ENCODE measurements at regions not wholly inside any gene's neighbourhood (a gene's known extent, or its start where the extent isn't known, plus 50 kb on each side); places are given as distances from the start of the nearest gene placed in this dataset.

DNA sequence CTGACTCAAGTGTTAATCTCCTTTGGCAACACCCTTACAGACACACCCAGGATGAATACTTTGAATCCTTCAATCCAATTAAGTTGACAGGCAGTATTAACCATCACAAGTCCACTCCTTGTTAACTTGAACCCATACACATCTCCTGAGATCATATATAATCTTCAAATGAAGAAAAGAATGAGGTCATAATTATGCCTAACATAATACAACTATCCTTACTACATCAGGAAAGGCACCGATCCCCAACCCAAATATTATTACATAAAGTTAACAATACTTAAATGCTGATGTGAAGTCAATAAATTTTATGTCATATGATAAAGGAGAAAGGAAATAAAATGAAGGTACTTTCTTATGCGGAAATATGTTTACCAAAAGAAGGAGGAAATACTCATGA is 649.9 kb downstream of the KCNJ2 start:
- H3K36me3 Mint-ChIP-seq (ENCODE audit: insufficient read depth, unreplicated experiment) = no peaks in the 10 kb centered on the region
- BruUV-seq (replicated peaks) = no TSS peak
- H3K4me3 Mint-ChIP-seq (ENCODE audit: unreplicated experiment) = no peak overlapping the region
- POLR2A ChIA-PET = interaction anchor here (0.7 kb wide), 1 partner anchor 1497 kb away, joined by 5 read pairs; no protein-coding TSS in a partner anchor
- no peak for DNase-seq (ENCODE audit: unreplicated experiment)
- no peaks in the 10 kb centered on the region for H3K27me3 Mint-ChIP-seq (ENCODE audit: insufficient read depth, unreplicated experiment)
- intact Hi-C loops (cut with micrococcal nuclease) = no loop called here
- H3K9me3 Mint-ChIP-seq (ENCODE audit: unreplicated experiment) = peaks cover 17% of the 10 kb centered on the region
- H3K27ac Mint-ChIP-seq (ENCODE audit: low read depth, unreplicated experiment) = no peak overlapping the region
- no peaks in the 10 kb centered on the region for H3K4me1 Mint-ChIP-seq (ENCODE audit: insufficient read depth, unreplicated experiment)
- TF ChIP-seq, protein P1, sequence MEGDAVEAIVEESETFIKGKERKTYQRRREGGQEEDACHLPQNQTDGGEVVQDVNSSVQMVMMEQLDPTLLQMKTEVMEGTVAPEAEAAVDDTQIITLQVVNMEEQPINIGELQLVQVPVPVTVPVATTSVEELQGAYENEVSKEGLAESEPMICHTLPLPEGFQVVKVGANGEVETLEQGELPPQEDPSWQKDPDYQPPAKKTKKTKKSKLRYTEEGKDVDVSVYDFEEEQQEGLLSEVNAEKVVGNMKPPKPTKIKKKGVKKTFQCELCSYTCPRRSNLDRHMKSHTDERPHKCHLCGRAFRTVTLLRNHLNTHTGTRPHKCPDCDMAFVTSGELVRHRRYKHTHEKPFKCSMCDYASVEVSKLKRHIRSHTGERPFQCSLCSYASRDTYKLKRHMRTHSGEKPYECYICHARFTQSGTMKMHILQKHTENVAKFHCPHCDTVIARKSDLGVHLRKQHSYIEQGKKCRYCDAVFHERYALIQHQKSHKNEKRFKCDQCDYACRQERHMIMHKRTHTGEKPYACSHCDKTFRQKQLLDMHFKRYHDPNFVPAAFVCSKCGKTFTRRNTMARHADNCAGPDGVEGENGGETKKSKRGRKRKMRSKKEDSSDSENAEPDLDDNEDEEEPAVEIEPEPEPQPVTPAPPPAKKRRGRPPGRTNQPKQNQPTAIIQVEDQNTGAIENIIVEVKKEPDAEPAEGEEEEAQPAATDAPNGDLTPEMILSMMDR (IDR thresholded peaks at IDR 0.05; ENCODE audit: unreplicated experiment) = no peak
- CTCF ChIA-PET = no interaction called here

DNA sequence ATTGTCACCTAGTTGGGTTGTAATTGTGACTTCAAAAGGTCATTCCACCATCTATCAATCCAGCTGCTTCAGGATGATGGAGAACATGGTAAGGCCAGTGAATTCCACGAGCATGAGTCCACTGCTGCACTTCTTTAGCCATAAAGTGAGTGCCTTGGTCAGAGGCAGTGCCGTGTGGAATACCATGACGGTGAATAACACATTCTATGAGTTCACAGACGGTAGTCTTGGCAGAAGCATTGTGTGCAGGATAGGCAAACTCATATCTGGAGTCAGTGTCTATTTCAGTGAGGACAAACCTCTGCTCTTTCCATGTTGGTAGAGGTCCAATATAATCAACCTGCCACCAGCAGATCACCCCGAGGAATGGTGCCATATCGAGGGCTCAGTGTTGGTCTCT is 650.9 kb downstream of the KCNJ2 start:
- no peaks in the 10 kb centered on the region for H3K36me3 Mint-ChIP-seq (ENCODE audit: insufficient read depth, unreplicated experiment)
- no peak overlapping the region for H3K27ac Mint-ChIP-seq (ENCODE audit: low read depth, unreplicated experiment)
- H3K4me3 Mint-ChIP-seq (ENCODE audit: unreplicated experiment) = no peak overlapping the region
- no peak for DNase-seq (ENCODE audit: unreplicated experiment)
- TF ChIP-seq, protein P1 (IDR thresholded peaks at IDR 0.05; ENCODE audit: unreplicated experiment) = no peak
- POLR2A ChIA-PET = no interaction called here
- no peaks in the 10 kb centered on the region for H3K4me1 Mint-ChIP-seq (ENCODE audit: insufficient read depth, unreplicated experiment)
- BruUV-seq (replicated peaks) = no TSS peak
- intact Hi-C loops (cut with micrococcal nuclease) = no loop called here
- CTCF ChIA-PET = no interaction called here
- no peaks in the 10 kb centered on the region for H3K27me3 Mint-ChIP-seq (ENCODE audit: insufficient read depth, unreplicated experiment)
- H3K9me3 Mint-ChIP-seq (ENCODE audit: unreplicated experiment) = peaks cover 17% of the 10 kb centered on the region

DNA sequence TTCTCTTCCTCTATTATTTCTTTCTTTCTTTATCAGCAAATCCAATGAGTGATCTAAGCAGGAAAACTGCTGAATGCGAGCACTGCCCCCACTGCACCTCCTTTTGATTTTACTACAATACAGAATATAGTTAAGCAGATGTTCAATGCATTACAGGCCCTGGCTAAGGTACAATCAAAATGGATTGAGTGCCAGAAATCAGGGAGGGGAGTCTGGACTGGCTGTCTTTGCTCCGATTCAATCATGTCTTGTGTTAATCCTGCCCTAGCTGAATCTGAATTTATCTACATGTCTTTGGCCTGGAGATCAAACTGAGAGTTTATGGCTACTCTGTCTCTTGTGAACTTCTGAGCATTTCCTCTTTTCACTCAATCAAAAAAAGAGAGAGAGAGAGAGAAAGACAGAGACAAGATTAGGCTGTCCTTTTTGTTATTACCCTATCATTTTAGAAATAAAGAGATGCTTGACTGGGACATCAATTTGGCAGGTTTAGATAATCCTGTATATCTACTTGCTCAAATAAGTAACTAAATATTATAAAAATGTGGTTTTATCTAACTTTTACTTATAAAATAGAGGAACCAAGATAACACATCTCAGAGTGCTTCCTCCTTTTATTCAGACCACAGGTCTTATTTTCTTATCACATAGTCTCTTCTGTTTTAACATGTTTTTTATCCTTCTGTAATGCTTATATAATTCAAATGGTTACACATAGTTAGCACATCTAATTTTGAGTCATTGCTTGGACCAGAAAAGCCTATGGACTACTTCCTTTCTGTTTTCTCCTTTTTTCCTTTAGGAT is 656.2 kb downstream of the KCNJ2 start:
- Mint-ChIP-seq H3K36me3 (ENCODE audit: insufficient read depth, unreplicated experiment) (no peaks in the 10 kb centered on the region), H3K4me1 (ENCODE audit: insufficient read depth, unreplicated experiment) (no peaks in the 10 kb centered on the region), H3K4me3 (ENCODE audit: unreplicated experiment) (no peak overlapping the region), H3K27me3 (ENCODE audit: insufficient read depth, unreplicated experiment) (no peaks in the 10 kb centered on the region), H3K27ac (ENCODE audit: low read depth, unreplicated experiment) (no peak overlapping the region), H3K9me3 (ENCODE audit: unreplicated experiment) (peaks cover 8% of the 10 kb centered on the region)
- intact Hi-C loops (cut with micrococcal nuclease) = no loop called here
- ChIA-PET CTCF (no interaction called here), POLR2A (no interaction called here)
- no TSS peak for BruUV-seq (replicated peaks)
- no peak for DNase-seq (ENCODE audit: unreplicated experiment)
- TF ChIP-seq, protein P1 (IDR thresholded peaks at IDR 0.05; ENCODE audit: unreplicated experiment) = no peak

DNA sequence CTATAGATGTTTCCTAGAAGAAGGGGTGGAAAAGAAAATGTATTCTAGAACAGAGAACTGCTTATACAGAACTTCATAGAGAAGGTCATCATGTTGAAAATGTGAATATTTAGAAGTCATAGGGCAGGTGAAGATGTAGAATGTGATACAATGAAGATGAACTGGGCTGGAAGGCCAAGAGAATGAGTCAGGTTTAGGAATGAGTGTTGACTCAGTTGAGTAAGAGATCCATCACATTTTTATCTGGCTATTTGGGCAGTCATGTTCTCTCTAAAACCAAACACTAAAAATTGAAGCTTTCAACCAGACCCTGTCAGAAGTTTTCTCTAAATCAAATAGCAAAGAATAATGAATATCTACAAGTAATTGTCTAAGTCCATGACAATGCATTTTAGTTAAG is 660.5 kb downstream of the KCNJ2 start:
- H3K27ac Mint-ChIP-seq (ENCODE audit: low read depth, unreplicated experiment) = no peak overlapping the region
- no peaks in the 10 kb centered on the region for H3K9me3 Mint-ChIP-seq (ENCODE audit: unreplicated experiment)
- ChIA-PET CTCF (interaction anchor here (1.2 kb wide), 1 partner anchor 63 kb away, joined by 8 read pairs; no protein-coding TSS in a partner anchor), POLR2A (no interaction called here)
- DNase-seq (ENCODE audit: unreplicated experiment) = peak; percentile 13
- H3K4me3 Mint-ChIP-seq (ENCODE audit: unreplicated experiment) = no peak overlapping the region
- TF ChIP-seq, protein P1 (IDR thresholded peaks at IDR 0.05; ENCODE audit: unreplicated experiment) = no peak
- intact Hi-C loops (cut with micrococcal nuclease) = no loop called here
- no TSS peak for BruUV-seq (replicated peaks)
- no peaks in the 10 kb centered on the region for H3K36me3 Mint-ChIP-seq (ENCODE audit: insufficient read depth, unreplicated experiment)
- no peaks in the 10 kb centered on the region for H3K27me3 Mint-ChIP-seq (ENCODE audit: insufficient read depth, unreplicated experiment)
- H3K4me1 Mint-ChIP-seq (ENCODE audit: insufficient read depth, unreplicated experiment) = no peaks in the 10 kb centered on the region

Data from MCF 10A (cell line).